Stimulated activated CD8-positive, alpha-beta memory T cell treated with anti-CD3 and anti-CD28 coated beads, Interleukin-12 subunit alpha, Interleukin-12 subunit beta, amount 100 ng/mL, for 1 hour (primary cell): ENCODE measurements at regions not wholly inside any gene's neighbourhood (a gene's known extent, or its start where the extent isn't known, plus 50 kb on each side); places are given as distances from the start of the nearest gene placed in this dataset.
"Not testable (repeated sequence)": the region's sequence is repeated elsewhere in the genome, so short reads cannot be mapped to it uniquely, and the experiment has no call there.

ENCODE experiments used
- DNase-seq: peaks from one replicate; pipeline ENCODE4 v3.0.0-alpha.2; 2020; ENCODE audit warnings: low read depth

- no peak for DNase-seq
Observed at GRCh38 chr12:65739606-65740005, 84.7 kb upstream of the HMGA2 start.

GRCh38 chr12:65740506-65740872 is 83.8 kb upstream of the HMGA2 start:
- DNase-seq = no peak

- peak; percentile 8 for DNase-seq
Observed at GRCh38 chr12:65740873-65741600, 83.2 kb upstream of the HMGA2 start.

- no peak for DNase-seq
Observed at GRCh38 chr12:65741656-65742017, 82.6 kb upstream of the HMGA2 start.

GRCh38 chr12:65742018-65743010 is 82.0 kb upstream of the HMGA2 start:
- no peak for DNase-seq

- not testable (repeated sequence) for DNase-seq
Observed at GRCh38 chr12:65744236-65744840, 79.9 kb upstream of the HMGA2 start.

- DNase-seq = no peak
Observed at GRCh38 chr12:65747338-65747737, 76.9 kb upstream of the HMGA2 start.

- DNase-seq = no peak
Observed at GRCh38 chr12:65748332-65748731, 76.0 kb upstream of the HMGA2 start.

GRCh38 chr12:65754290-65754689 is 70.0 kb upstream of the HMGA2 start:
- no peak for DNase-seq

- no peak for DNase-seq
Observed at GRCh38 chr12:65754744-65755595, 69.3 kb upstream of the HMGA2 start.

- DNase-seq = no peak
Observed at GRCh38 chr12:65755596-65755978, 68.7 kb upstream of the HMGA2 start.

GRCh38 chr12:65756267-65756666 is 68.0 kb upstream of the HMGA2 start:
- DNase-seq = no peak

- DNase-seq = no peak
Observed at GRCh38 chr12:65756956-65757511, 67.2 kb upstream of the HMGA2 start.

- no peak for DNase-seq
Observed at GRCh38 chr12:65758401-65758800, 65.9 kb upstream of the HMGA2 start.

- no peak for DNase-seq
Observed at GRCh38 chr12:65759735-65760134, 64.5 kb upstream of the HMGA2 start.

- no peak for DNase-seq
Observed at GRCh38 chr12:65761301-65761700, 63.0 kb upstream of the HMGA2 start.

- DNase-seq = no peak
Observed at GRCh38 chr12:65764325-65764724, 60.0 kb upstream of the HMGA2 start.

GRCh38 chr12:65765436-65765813 is 58.9 kb upstream of the HMGA2 start:
- DNase-seq = no peak

GRCh38 chr12:65769880-65770279 is 54.4 kb upstream of the HMGA2 start:
- no peak for DNase-seq
